SK-N-MC (cell line): ENCODE measurements at regions not wholly inside any gene's neighbourhood (a gene's known extent, or its start where the extent isn't known, plus 50 kb on each side); places are given as distances from the start of the nearest gene placed in this dataset.

Source experiments
- EZH2 ChIP-seq: fragments of 200-600 bp; sonication (generic); IDR thresholded peaks from one replicate; pipeline ENCODE4 v1.6.1; 2017; ENCODE audit warnings: antibody characterized with exemption
- POLR2AphosphoS5 ChIP-seq: IDR thresholded peaks from 2 replicates; pipeline ENCODE4 v1.6.1; 2012; ENCODE audit warnings: mild to moderate bottlenecking, low read depth, low read length, borderline replicate concordance

GRCh38 chr17:31794111-31794510 is 64.9 kb downstream of the COPRS start:
- TF ChIP-seq EZH2, result no peak
- TF ChIP-seq POLR2AphosphoS5, result no peak
